ENCODE measurements at regions not wholly inside any gene's neighbourhood (a gene's known extent, or its start where the extent isn't known, plus 50 kb on each side); places are given as distances from the start of the nearest gene placed in this dataset.
"Not testable (repeated sequence)": the region's sequence is repeated elsewhere in the genome, so short reads cannot be mapped to it uniquely, and the experiment has no call there.

- not testable (repeated sequence) for TF ChIP-seq CTCF, POLR2A (IDR thresholded peaks at IDR 0.05)
Observed at GRCh38 chr1:206379245-206379644, 91.0 kb upstream of the IKBKE start.
